Endothelial cell of umbilical vein (primary cell): ENCODE measurements at regions not wholly inside any gene's neighbourhood (a gene's known extent, or its start where the extent isn't known, plus 50 kb on each side); places are given as distances from the start of the nearest gene placed in this dataset.

Source experiments
- CTCF ChIP-seq, 2 donors: IDR thresholded peaks; 1 replicate in 1 of 2; 2 replicates in 1 of 2; pipeline ENCODE4 v1.5.1; 2011; ENCODE audit warnings: low read length in 2 of 2, mild to moderate bottlenecking in 2 of 2, moderate library complexity in 2 of 2, control low read depth in 1 of 2, inconsistent platforms in 1 of 2, low read depth in 1 of 2; ENCODE audit not compliant: insufficient read depth in 1 of 2; ENCODE audit errors: extremely low read depth in 1 of 2
- EZH2 ChIP-seq: IDR thresholded peaks from 2 replicates; pipeline ENCODE4 v1.6.1; 2012; ENCODE audit warnings: borderline replicate concordance, low read depth, mild to moderate bottlenecking, moderate library complexity, low read length, inconsistent platforms; ENCODE audit not compliant: severe bottlenecking
- FOS ChIP-seq: IDR thresholded peaks from 2 replicates; pipeline ENCODE4 v1.6.1; 2011; ENCODE audit warnings: mild to moderate bottlenecking, low read length, moderate library complexity, borderline replicate concordance; ENCODE audit not compliant: insufficient read depth
- GATA2 ChIP-seq: IDR thresholded peaks from 2 replicates; pipeline ENCODE4 v1.7.0; 2011; ENCODE audit warnings: low read depth, mild to moderate bottlenecking, moderate library complexity, mixed read lengths, low read length; ENCODE audit not compliant: insufficient read length, insufficient read depth
- JUN ChIP-seq: IDR thresholded peaks from 2 replicates; pipeline ENCODE4 v1.6.1; 2011; ENCODE audit warnings: borderline replicate concordance, low read depth; ENCODE audit not compliant: insufficient read length, insufficient read depth
- MAX ChIP-seq: IDR thresholded peaks from 2 replicates; pipeline ENCODE4 v1.6.1; 2011; ENCODE audit not compliant: insufficient read depth, insufficient read length
- MYC ChIP-seq: IDR thresholded peaks from one replicate; pipeline ENCODE4 v1.6.1; 2011; ENCODE audit warnings: mild to moderate bottlenecking, low read depth, low read length
- POLR2A ChIP-seq: IDR thresholded peaks from 2 replicates; pipeline ENCODE4 v1.6.1; 2012; ENCODE audit warnings: low read depth, mild to moderate bottlenecking, control low read depth, low read length
- POLR2AphosphoS5 ChIP-seq: IDR thresholded peaks from 2 replicates; pipeline ENCODE4 v1.6.1; 2012; ENCODE audit warnings: low read depth, mild to moderate bottlenecking, control low read depth, low read length, moderate library complexity; ENCODE audit not compliant: insufficient read depth

GRCh38 chr9:89658401-89658800 lies 53.6 kb downstream of the GADD45G start:
- TF ChIP-seq EZH2: no peak
- no peak for TF ChIP-seq JUN
- no peak for TF ChIP-seq CTCF (IDR thresholded peaks at IDR 0.05; ENCODE audit: extremely low read depth in 1 of 2, insufficient read depth in 1 of 2, low read depth in 1 of 2, low read length in 2 of 2)
- no peak for TF ChIP-seq POLR2AphosphoS5
- no peak for TF ChIP-seq FOS
- no peak for TF ChIP-seq POLR2A
- no peak for TF ChIP-seq MYC
- no peak for TF ChIP-seq MAX
- no peak for TF ChIP-seq GATA2
